ENCODE measurements at regions not wholly inside any gene's neighbourhood (a gene's known extent, or its start where the extent isn't known, plus 50 kb on each side); places are given as distances from the start of the nearest gene placed in this dataset.
"Not testable (repeated sequence)": the region's sequence is repeated elsewhere in the genome, so short reads cannot be mapped to it uniquely, and the experiment has no call there.

- DNase-seq: no peak
Observed at GRCh38 chr18:60319129-60319528, 53.4 kb downstream of the MC4R start.

DNA sequence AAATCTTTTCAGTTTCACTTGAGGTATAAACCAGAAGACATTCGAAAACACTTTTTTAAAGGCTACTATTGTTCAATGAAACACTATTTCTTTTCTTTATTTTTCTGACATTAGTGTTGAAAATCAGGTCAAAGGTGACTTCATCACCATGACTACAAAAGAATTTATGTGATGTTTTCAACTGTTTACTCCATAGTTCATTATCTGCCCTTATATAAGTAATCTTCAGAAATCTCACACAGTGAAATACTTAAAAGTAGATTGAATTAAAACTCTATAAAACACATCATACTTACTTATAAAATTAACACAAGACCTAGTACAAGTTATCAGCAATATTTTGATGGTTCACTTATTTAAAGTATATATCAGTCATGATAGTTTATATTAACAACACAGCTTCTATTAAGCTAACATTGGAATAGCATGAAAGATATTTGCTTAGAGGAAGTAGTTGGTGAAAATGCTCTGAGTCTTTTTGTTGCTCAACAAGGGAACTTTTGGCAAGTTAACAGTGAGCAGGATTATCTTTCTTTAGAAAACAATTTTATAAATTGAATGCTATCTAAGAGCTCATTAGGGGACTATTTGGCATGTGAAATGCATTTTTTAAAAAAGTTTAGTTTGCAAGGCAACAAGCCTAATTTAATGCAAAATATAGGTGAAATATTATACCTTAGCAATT, 60.8 kb downstream of the MC4R start:
- no peak for DNase-seq

GRCh38 chr18:60295674-60296073, 76.9 kb downstream of the MC4R start:
- DNase-seq: no peak

- no peak for DNase-seq
Observed at GRCh38 chr18:60292186-60292585, 80.4 kb downstream of the MC4R start.

DNA sequence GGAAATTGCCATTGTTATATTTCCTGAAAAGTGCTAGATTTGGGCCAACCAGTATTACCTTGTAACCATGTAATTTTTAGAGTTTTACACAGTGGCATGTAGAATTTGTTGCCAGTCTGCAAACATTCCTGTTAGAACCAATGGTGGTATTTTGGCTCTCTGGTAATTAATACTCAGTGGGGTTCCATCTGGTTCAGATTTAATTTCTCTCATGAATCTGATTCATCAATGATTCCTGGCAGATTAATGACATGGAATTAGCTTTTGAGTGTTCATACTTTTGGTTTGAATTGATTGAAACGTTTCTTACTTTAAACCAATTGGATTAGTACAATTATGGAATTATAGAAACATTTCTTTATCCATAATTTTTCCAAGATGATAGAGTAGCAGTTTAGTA, 93.2 kb downstream of the MC4R start:
- DNase-seq: no peak

DNA sequence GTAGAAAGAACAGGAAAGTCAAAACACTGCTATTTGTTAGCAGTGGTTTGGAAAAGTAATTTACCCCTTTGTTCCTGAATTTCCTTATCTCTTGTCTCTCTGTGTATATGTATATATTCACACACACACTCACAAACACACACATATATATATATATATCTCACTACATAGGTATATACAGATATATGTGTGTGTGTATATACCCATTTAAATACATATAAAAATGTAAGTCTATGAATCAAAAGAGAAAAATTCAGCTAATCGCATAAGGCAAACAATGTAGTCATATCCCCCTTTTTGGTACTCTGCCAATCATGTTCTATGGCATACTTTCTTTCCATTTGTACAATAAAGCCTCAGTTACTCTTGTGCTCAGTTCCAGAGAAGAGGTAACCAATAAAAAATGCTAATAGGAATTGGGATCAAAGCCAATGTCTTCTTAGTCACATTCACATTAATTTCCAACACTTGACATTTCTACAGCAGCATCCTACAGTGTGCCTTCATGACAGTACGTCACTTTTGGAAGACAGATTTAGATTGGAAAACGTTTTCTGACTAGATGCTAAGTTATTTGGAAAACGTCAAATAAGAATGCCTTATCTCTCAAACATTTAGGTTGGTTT, 94.6 kb downstream of the MC4R start:
- DNase-seq: no peak

DNA sequence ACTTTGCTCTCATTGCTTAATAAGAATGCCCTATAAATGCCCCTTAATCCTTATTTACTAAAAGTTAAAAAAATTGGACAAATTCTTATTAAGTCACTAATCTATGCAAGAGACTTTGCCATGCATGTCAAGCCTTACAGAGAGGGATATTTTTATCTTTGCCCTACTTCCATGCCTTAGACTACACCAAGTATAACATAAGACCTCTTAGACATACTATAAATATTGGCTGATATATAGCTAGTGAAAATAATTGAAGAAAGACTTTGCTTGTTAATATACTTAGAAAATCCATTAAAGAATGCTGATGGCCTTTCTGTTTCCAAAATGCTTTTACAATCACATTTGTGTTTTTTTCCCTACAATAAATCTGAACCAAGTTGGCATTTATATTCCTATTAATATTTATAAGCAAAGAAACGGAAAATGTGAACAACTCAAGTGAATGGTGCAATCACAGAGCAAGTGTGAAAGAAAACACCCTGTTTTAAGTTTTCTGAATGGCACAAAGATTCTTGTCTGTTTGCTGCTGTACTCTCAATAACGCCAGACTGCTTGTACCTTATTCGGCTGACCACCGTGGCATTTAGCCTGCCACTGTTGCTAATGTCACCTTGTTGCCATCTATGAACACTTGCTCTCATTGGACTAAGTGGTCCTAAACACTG, 105.0 kb downstream of the MC4R start:
- no peak for DNase-seq

- DNase-seq: no peak
Observed at GRCh38 chr18:60266558-60266957, 106.0 kb downstream of the MC4R start.

DNA sequence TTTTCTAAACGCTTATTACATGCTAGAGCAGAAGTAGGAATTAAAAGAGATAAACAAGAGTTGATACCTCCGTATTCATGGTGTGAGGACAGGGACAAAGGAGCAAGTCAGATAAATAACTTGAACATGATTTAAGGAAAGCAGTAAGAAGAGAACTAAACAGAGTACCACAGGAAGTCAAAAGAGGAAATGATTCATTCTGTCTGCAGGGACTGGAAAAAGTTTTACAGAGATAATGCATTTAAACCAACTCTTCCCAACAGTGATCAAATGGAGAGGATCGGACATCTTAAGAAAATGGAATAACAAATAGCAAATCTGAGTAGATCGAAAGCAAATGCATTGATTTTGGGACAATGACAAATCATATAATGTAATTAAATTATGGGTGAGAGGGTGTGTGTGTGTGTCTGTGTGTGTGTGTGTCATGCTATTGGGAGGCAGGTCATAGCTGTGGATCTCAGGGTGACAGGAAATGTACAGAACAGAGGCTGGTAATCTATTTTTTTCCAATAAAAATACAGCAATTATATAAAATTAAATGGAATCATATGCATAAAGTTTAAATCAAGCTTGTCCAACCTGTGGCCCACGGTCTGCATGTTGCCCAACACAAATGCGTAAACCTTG, 113.4 kb downstream of the MC4R start:
- no peak for DNase-seq

- DNase-seq: no peak
Observed at GRCh38 chr18:60249388-60249787, 123.2 kb downstream of the MC4R start.

DNA sequence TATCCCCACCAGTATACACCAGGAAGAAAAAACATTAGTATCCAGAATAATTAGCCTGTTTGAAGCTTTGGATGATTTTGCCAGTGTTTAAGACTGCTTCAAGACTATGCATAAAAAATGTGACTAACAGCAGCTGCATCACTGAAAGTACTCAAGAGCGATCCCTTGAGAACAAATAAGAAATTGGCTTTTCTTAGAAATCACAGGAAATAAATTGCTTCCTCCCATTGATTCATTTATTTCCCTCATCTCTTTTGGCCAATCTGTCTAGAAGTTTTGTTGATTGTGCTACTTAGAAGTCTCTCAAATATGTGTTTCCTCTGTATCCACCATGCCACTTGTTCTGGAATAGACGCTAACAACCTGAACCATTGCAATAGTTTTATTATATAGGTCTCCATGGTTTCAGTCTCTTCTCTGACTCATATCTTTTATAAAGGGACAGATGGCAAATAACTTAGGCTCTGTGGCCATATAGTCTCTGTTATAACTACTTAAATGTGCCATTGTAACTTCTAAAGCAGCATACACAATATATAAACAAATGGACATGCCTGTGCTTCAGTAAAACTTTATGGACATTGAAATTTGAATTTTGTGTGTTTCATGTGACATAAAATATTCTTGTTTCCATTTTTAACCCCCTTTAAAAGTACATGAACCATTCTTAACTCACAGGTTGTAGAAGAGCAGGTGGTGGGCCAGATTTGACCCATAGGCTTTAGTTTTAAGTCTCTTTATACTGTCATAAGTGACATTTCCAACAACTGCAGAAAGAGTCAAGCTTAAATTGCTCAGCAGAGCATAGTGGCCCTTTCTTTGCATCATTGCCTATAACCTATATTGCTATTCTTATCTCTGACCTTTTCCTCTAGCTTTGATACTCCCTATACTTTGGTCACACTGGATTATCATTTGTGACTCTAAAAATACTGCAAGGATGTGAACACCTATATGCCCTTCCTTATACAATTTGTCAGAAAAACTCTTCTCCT, 123.9 kb downstream of the MC4R start:
- DNase-seq: no peak

DNA sequence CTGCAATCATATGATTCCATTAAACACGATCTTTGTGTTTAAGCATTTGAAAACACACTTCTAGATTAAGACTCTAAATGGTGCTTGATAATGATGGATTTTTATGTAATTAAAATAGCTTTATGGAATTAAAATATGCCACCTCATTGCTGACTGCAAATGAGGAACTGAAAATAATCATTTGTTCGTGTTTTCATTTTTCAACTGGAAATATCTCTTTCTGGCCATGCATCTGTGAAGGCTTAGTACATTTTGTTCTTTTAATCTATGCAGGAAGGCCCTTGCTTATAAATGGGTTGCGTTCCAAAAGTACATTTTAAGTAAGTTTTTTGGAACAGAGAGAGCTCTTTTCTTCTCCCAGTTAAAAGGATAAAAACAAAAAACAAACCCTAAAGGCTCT, 125.5 kb downstream of the MC4R start:
- DNase-seq: no peak

GRCh38 chr18:60246606-60247005, 126.0 kb downstream of the MC4R start:
- DNase-seq: no peak

DNA sequence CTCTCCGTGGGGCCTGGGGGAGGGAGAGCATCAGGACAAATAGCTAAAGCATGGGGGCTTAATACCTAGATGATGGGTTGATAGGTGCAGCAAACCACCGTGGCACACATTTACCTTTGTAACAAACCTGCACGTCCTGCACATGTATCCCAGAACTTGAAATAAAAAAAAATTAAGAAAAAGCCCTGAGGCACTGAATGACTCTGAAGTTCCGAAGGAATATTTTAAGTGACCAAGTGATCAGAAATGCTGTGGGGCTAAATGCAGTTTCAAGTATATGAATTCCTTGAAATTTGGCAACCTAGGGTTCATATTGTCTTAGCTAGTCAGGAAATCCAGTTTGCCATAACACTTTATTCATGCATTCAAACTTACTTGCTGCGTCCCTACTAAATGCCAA, 127.5 kb downstream of the MC4R start:
- no peak for DNase-seq

- DNase-seq: not testable (repeated sequence)
Observed at GRCh38 chr18:60239024-60239710, 133.4 kb downstream of the MC4R start.

- DNase-seq: no peak
Observed at GRCh38 chr18:60235164-60235563, 137.4 kb downstream of the MC4R start.

GRCh38 chr18:60232541-60232940, 140.0 kb downstream of the MC4R start:
- DNase-seq: no peak

- no peak for DNase-seq
Observed at GRCh38 chr18:60228609-60229595, 143.7 kb downstream of the MC4R start.

DNA sequence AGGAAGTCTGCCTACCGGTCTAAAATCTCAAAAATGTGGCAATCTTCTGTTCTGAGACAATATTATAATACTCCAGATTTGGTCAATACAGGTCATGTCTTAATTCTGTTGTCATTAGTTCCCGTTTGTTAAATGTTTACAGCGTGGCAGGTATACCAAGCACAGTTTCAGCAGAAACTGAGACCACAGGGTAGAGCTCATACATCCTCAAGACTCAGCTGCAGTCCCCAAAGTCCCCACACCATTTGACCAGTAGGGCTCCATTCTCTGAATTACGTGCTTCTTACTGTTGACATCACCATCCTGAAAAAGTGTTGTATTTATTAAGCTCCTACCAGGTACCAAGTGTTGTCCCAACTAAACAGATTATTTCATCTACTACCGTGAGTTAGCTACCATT, 157.1 kb downstream of the MC4R start:
- DNase-seq: no peak

- no peak for DNase-seq
Observed at GRCh38 chr18:60209042-60209441, 163.5 kb downstream of the MC4R start.

GRCh38 chr18:60202708-60203107, 169.9 kb downstream of the MC4R start:
- DNase-seq: no peak

Data from CD4-positive, alpha-beta T cell treated with Interleukin-6 for 4 hours (primary cell).